Panc1 (cell line): ENCODE measurements at regions not wholly inside any gene's neighbourhood (a gene's known extent, or its start where the extent isn't known, plus 50 kb on each side); places are given as distances from the start of the nearest gene placed in this dataset.

Experiments
- ATAC-seq: fragments of 200-7000 bp; cut with Tn5 transposase; 2 replicates; pipeline ENCODE4 v1.9.1; 2020; ENCODE audit warnings: mild to moderate bottlenecking, moderate library complexity
- BruUV-seq: library from RNA; stranded (reverse); fragments of 400-500 nt; replicated peaks from 2 replicates; lab custom pipeline; 2021; lab: Mats Ljungman, UMichigan
- CTCF ChIA-PET: fragments of 300-600 bp; sonication (Branson Sonifier 250); formaldehyde crosslinking; loops from one replicate; lab custom pipeline; 2022; ENCODE audit warnings: antibody characterized with exemption; lab: Charles Lee
- POLR2A ChIA-PET: fragments of 300-600 bp; sonication (Branson Sonifier 250); formaldehyde crosslinking; loops from one replicate; lab custom pipeline; 2022; ENCODE audit warnings: antibody characterized with exemption; lab: Charles Lee
- DNase-seq: peaks from one replicate; pipeline ENCODE4 v3.0.0-alpha.2; 2010; ENCODE audit warnings: low read depth, low spot score
- H3K27ac ChIP-seq: 2 replicates; pipeline ENCODE4 v1.5.1; 2011; ENCODE audit warnings: mild to moderate bottlenecking, low read length, inconsistent platforms
- H3K27me3 ChIP-seq: fragments of 200-500 bp; sonication (Bioruptor generic); 2 replicates; pipeline ENCODE4 v1.6.0; 2014; ENCODE audit warnings: low read length, inconsistent platforms; ENCODE audit not compliant: control insufficient read depth, insufficient read depth
- H3K36me3 ChIP-seq: fragments of 200-500 bp; sonication (Bioruptor generic); 2 replicates; pipeline ENCODE4 v1.5.1; 2014; ENCODE audit warnings: inconsistent platforms, mild to moderate bottlenecking, low read length, moderate library complexity; ENCODE audit not compliant: control insufficient read depth, insufficient read depth
- H3K4me1 ChIP-seq: 2 replicates; pipeline ENCODE4 v1.5.1; 2011; ENCODE audit warnings: inconsistent platforms, mild to moderate bottlenecking, low read length, moderate library complexity; ENCODE audit not compliant: control insufficient read depth, insufficient read depth
- H3K4me3 ChIP-seq, 2 experiments: 2 replicates each; pipeline ENCODE4 v1.5.1; 2011 to 2012; ENCODE audit warnings: low read depth in 2 of 2, low read length in 2 of 2, mild to moderate bottlenecking in 2 of 2, inconsistent platforms in 1 of 2, moderate library complexity in 1 of 2
- H3K9me3 ChIP-seq: fragments of 200-500 bp; sonication (Bioruptor generic); 2 replicates; pipeline ENCODE4 v1.5.1; 2014; ENCODE audit warnings: low read depth, mild to moderate bottlenecking, inconsistent platforms, low read length, moderate library complexity; ENCODE audit not compliant: control insufficient read depth, insufficient read depth
- POLR2AphosphoS5 ChIP-seq: IDR thresholded peaks from 2 replicates; pipeline ENCODE4 v1.6.1; 2012; ENCODE audit warnings: mild to moderate bottlenecking, low read depth, low read length, moderate library complexity
- SIN3A ChIP-seq: IDR thresholded peaks from 2 replicates; pipeline ENCODE4 v1.6.1; 2012; ENCODE audit warnings: low read depth, mild to moderate bottlenecking, low read length, moderate library complexity, borderline replicate concordance; ENCODE audit not compliant: insufficient read depth
- TCF7L2 ChIP-seq: IDR thresholded peaks from 2 replicates; pipeline ENCODE4 v1.6.1; 2011; ENCODE audit warnings: mild to moderate bottlenecking, low read depth, low read length, inconsistent platforms
- in situ Hi-C: cut with HindIII; loops from 2 replicates; pipeline ENCODE4 v1.10.0; 2016; ENCODE audit warnings: low sequenced_read_pairs, low pct_unique_long_range_greater_than_20kb
- intact Hi-C: fragments of 100-400 bp; cut with micrococcal nuclease; formaldehyde crosslinking; loops from one replicate; pipeline ENCODE4 v1.10.0; 2022; ENCODE audit not compliant: unreplicated experiment
- TF ChIP-seq, protein P1 (sequence below), 2 experiments: IDR thresholded peaks; 2 replicates each; pipeline ENCODE4 v1.6.1; 2011 to 2012; ENCODE audit warnings: low read depth in 2 of 2, control low read depth in 1 of 2, low read length in 1 of 2, mild to moderate bottlenecking in 1 of 2, moderate library complexity in 1 of 2; ENCODE audit not compliant: insufficient read depth in 1 of 2
- TF ChIP-seq, protein P2 (sequence below): fragments of 450-650 bp; IDR thresholded peaks from 2 replicates; pipeline ENCODE4 v1.5.1; 2017; ENCODE audit warnings: mild to moderate bottlenecking

GRCh38 chr4:126973201-126973600 is 659.6 kb upstream of the INTU start:
- Histone ChIP-seq H3K36me3 (no peaks in the 10 kb centered on the region), H3K27me3 (no peaks in the 10 kb centered on the region), H3K9me3 (no peaks in the 10 kb centered on the region), H3K4me1 (no peaks in the 10 kb centered on the region), H3K4me3 (no peak overlapping the region), H3K27ac (no peak overlapping the region)
- no peak for DNase-seq
- no TSS peak for BruUV-seq
- in situ Hi-C loops (no loop called here), intact Hi-C loops (no loop called here)
- ChIA-PET CTCF (no interaction called here), POLR2A (no interaction called here)
- no peak for ATAC-seq
- TF ChIP-seq POLR2AphosphoS5 (no peak), SIN3A (no peak)
- TF ChIP-seq, protein P1, sequence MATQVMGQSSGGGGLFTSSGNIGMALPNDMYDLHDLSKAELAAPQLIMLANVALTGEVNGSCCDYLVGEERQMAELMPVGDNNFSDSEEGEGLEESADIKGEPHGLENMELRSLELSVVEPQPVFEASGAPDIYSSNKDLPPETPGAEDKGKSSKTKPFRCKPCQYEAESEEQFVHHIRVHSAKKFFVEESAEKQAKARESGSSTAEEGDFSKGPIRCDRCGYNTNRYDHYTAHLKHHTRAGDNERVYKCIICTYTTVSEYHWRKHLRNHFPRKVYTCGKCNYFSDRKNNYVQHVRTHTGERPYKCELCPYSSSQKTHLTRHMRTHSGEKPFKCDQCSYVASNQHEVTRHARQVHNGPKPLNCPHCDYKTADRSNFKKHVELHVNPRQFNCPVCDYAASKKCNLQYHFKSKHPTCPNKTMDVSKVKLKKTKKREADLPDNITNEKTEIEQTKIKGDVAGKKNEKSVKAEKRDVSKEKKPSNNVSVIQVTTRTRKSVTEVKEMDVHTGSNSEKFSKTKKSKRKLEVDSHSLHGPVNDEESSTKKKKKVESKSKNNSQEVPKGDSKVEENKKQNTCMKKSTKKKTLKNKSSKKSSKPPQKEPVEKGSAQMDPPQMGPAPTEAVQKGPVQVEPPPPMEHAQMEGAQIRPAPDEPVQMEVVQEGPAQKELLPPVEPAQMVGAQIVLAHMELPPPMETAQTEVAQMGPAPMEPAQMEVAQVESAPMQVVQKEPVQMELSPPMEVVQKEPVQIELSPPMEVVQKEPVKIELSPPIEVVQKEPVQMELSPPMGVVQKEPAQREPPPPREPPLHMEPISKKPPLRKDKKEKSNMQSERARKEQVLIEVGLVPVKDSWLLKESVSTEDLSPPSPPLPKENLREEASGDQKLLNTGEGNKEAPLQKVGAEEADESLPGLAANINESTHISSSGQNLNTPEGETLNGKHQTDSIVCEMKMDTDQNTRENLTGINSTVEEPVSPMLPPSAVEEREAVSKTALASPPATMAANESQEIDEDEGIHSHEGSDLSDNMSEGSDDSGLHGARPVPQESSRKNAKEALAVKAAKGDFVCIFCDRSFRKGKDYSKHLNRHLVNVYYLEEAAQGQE (IDR thresholded peaks at IDR 0.05; ENCODE audit: insufficient read depth in 1 of 2, low read depth in 2 of 2, low read length in 1 of 2): no peak

GRCh38 chr4:126976850-126977632 is 655.7 kb upstream of the INTU start:
- Histone ChIP-seq H3K9me3 (no peaks in the 10 kb centered on the region), H3K27ac (no peak overlapping the region), H3K4me3 (no peak overlapping the region), H3K27me3 (no peaks in the 10 kb centered on the region), H3K36me3 (no peaks in the 10 kb centered on the region), H3K4me1 (no peaks in the 10 kb centered on the region)
- ATAC-seq (no peak), DNase-seq (no peak)
- BruUV-seq: no TSS peak
- TF ChIP-seq SIN3A (no peak), POLR2AphosphoS5 (no peak), TCF7L2 (no peak)
- TF ChIP-seq, protein P2, sequence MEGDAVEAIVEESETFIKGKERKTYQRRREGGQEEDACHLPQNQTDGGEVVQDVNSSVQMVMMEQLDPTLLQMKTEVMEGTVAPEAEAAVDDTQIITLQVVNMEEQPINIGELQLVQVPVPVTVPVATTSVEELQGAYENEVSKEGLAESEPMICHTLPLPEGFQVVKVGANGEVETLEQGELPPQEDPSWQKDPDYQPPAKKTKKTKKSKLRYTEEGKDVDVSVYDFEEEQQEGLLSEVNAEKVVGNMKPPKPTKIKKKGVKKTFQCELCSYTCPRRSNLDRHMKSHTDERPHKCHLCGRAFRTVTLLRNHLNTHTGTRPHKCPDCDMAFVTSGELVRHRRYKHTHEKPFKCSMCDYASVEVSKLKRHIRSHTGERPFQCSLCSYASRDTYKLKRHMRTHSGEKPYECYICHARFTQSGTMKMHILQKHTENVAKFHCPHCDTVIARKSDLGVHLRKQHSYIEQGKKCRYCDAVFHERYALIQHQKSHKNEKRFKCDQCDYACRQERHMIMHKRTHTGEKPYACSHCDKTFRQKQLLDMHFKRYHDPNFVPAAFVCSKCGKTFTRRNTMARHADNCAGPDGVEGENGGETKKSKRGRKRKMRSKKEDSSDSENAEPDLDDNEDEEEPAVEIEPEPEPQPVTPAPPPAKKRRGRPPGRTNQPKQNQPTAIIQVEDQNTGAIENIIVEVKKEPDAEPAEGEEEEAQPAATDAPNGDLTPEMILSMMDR: no peak
- TF ChIP-seq, protein P1 (IDR thresholded peaks at IDR 0.05; ENCODE audit: insufficient read depth in 1 of 2, low read depth in 2 of 2, low read length in 1 of 2): no peak
- in situ Hi-C loops (no loop called here), intact Hi-C loops (no loop called here)
- ChIA-PET CTCF (no interaction called here), POLR2A (no interaction called here)
